ENCODE measurements at regions not wholly inside any gene's neighbourhood (a gene's known extent, or its start where the extent isn't known, plus 50 kb on each side); places are given as distances from the start of the nearest gene placed in this dataset.

DNA sequence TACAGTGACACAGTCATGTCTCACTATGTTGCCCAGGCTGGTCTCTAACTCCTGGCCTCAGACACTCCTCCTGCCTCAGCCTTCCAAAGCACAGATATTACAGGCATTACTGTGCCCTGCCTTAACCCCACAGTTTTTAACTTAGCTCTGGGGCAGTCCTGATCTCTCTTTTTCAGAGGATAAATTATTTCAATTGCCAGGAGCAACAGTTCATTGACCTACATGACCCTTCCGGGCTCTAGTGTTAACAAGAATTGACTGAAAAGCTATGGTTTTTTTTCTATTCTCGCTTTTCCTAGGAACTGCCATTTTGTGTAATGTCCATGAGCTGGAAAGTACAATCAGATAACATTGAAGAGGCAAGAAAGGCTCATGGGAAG lies 92.8 kb downstream of the HNRNPLL start:
- Histone ChIP-seq H3K36me3 (replicated peaks) (no peaks in the 10 kb centered on the region), H3K4me1 (no peaks in the 10 kb centered on the region; the same call in 1 of the 2 replicates), H3K9me3 (no peaks in the 10 kb centered on the region), H3K4me3 (no peak overlapping the region), H3K27me3 (ENCODE audit: low read depth) (no peaks in the 10 kb centered on the region)
- in situ Hi-C loops (cut with MboI; ENCODE audit: low sequenced_read_pairs) = loop anchor here (5.0 kb wide), 1 partner anchor 193 kb away; no protein-coding TSS in a partner anchor
- DNase-seq (ENCODE audit: low spot score in 2 of 2) = no peak

- DNase-seq (ENCODE audit: low spot score in 2 of 2) = peak in 1 of 2 experiments; percentile 23
These were observed 93.3 kb downstream of the HNRNPLL start for GRCh38 chr2:38509314-38509946.

DNA sequence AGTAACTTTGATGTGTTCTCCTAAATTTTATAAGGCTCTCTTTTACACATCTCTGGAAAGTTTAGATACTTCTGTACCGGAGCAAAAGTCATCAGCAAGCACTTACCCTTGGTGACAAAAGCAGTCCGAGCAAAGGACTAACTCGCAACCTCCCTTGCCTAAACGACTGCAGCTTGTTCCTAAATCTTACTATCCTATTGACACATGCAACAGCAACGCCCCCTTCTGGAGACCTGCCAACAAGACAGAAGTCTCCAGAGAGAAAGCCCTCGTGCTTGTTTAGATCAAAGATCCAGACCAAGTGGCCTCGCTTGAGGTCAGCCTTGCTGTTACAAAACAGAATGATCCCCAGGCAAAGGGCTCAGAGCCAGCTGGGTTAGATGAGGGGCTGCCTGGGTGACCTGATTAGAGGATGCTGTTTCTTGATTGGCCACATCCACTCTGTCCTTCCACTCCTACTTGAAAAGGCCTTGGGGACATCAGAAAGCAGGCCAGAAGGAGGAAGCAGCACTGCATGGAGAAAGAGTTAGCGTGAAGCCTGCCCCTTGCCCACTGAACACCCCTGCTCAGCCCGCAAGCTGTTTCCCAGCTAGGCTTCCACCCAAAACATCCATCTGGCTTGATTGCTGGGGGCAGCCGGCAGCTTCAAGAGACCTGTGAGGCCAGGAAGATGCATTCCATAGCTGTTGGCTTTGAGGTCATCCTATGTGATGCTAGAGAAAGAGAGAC lies 94.3 kb downstream of the HNRNPLL start:
- Histone ChIP-seq H3K4me1 (no peaks in the 10 kb centered on the region; the same call in 1 of the 2 replicates), H3K9me3 (no peaks in the 10 kb centered on the region), H3K36me3 (replicated peaks) (no peaks in the 10 kb centered on the region), H3K4me3 (no peak overlapping the region), H3K27me3 (ENCODE audit: low read depth) (no peaks in the 10 kb centered on the region)
- DNase-seq (ENCODE audit: low spot score in 2 of 2) = peak; percentile 85 to 96
- in situ Hi-C loops (cut with MboI; ENCODE audit: low sequenced_read_pairs) = loop anchor here (5.0 kb wide), 1 partner anchor 191 kb away; no protein-coding TSS in a partner anchor

More at GRCh38 chr2:38509314-38509946, 93.3 kb downstream of the HNRNPLL start:
- no peak overlapping the region for H3K4me3 ChIP-seq
- no peaks in the 10 kb centered on the region for H3K36me3 ChIP-seq (replicated peaks)
- no peaks in the 10 kb centered on the region; the same call in 1 of the 2 replicates for H3K4me1 ChIP-seq
- no peaks in the 10 kb centered on the region for H3K9me3 ChIP-seq
- in situ Hi-C loops (cut with MboI; ENCODE audit: low sequenced_read_pairs) = loop anchor here (5.0 kb wide), 1 partner anchor 192 kb away; no protein-coding TSS in a partner anchor
- no peaks in the 10 kb centered on the region for H3K27me3 ChIP-seq (ENCODE audit: low read depth)

DNA sequence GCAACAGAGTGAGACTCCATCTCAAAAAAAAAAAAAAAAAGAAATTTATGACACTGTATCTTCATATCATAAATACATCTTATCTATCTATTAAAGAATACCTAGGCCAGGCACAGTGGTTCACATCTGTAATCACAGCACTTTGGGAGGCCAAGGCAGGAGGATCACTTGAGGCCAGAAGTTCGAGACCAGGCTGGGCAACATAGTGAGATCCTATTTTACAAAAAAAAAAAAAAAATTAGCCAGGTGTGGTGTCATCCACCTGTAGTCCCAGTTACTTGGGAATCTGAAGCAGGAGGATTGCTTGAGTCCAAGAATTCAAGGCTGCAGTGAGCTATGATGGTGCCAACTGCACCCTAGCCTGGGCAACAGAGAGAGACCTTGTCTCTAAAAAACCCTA lies 95.0 kb downstream of the HNRNPLL start:
- Histone ChIP-seq H3K9me3 (no peaks in the 10 kb centered on the region), H3K4me3 (no peak overlapping the region), H3K4me1 (no peaks in the 10 kb centered on the region; the same call in 1 of the 2 replicates), H3K36me3 (replicated peaks) (no peaks in the 10 kb centered on the region), H3K27me3 (ENCODE audit: low read depth) (no peaks in the 10 kb centered on the region)
- in situ Hi-C loops (cut with MboI; ENCODE audit: low sequenced_read_pairs) = loop anchor here (5.0 kb wide), 1 partner anchor 190 kb away; no protein-coding TSS in a partner anchor
- DNase-seq (ENCODE audit: low spot score in 2 of 2) = no peak

- no peaks in the 10 kb centered on the region for H3K27me3 ChIP-seq (ENCODE audit: low read depth)
- no peak overlapping the region for H3K4me3 ChIP-seq
- DNase-seq (ENCODE audit: low spot score in 2 of 2) = no peak
- in situ Hi-C loops (cut with MboI; ENCODE audit: low sequenced_read_pairs) = loop anchor here (5.0 kb wide), 1 partner anchor 188 kb away; no protein-coding TSS in a partner anchor
- no peaks in the 10 kb centered on the region; the same call in 1 of the 2 replicates for H3K4me1 ChIP-seq
- H3K36me3 ChIP-seq (replicated peaks) = no peaks in the 10 kb centered on the region
- no peaks in the 10 kb centered on the region for H3K9me3 ChIP-seq
These were observed 96.9 kb downstream of the HNRNPLL start for GRCh38 chr2:38505779-38506178.

GRCh38 chr2:38504169-38504568 lies 98.6 kb downstream of the HNRNPLL start:
- in situ Hi-C loops (cut with MboI; ENCODE audit: low sequenced_read_pairs) = no loop called here
- no peaks in the 10 kb centered on the region for H3K36me3 ChIP-seq (replicated peaks)
- DNase-seq (ENCODE audit: low spot score in 2 of 2) = no peak
- H3K4me1 ChIP-seq = peaks cover 5% of the 10 kb centered on the region; the same call in 1 of the 2 replicates
- H3K27me3 ChIP-seq (ENCODE audit: low read depth) = no peaks in the 10 kb centered on the region
- H3K9me3 ChIP-seq = no peaks in the 10 kb centered on the region
- H3K4me3 ChIP-seq = no peak overlapping the region

DNA sequence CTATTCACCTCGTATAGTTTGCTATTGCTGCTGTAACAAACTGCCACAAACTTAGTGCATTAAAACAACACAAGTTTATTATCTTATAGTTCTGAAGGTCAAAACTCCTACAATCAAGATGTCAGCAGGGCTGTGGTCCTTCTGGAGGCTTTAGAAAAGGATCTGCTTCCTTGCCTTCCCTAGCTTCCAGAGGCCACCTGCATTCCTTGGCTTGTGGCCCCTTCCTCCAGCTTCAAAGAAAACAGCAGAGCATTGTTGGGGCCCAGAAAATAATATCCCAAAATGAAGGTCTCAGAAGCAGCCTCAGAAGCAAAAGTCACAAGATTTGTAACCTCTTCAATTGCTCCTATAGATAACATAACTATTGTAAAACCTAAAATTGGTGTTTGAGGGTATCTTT lies 100.6 kb downstream of the HNRNPLL start:
- Histone ChIP-seq H3K4me3 (no peak overlapping the region), H3K27me3 (ENCODE audit: low read depth) (no peaks in the 10 kb centered on the region), H3K36me3 (replicated peaks) (no peaks in the 10 kb centered on the region), H3K9me3 (no peaks in the 10 kb centered on the region), H3K4me1 (peaks cover 5% of the 10 kb centered on the region; the same call in 1 of the 2 replicates)
- in situ Hi-C loops (cut with MboI; ENCODE audit: low sequenced_read_pairs) = no loop called here
- DNase-seq (ENCODE audit: low spot score in 2 of 2) = no peak

DNA sequence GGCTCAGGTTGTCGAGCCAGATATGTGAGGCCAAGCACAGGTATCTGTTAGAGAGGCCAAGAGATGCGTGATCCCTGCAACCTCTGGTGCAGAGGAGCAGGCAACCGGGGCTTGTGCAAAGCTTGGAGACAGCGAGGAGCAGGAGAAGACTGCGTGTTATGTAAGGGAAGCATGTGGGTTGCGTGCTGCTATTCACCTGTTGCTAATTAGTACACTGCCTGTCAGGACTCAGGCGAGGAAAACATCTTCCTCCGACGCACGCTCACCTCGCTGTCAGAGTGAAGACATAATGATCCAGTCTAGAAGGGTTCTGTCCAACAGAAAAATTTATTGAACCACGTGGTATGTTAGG lies 102.5 kb downstream of the HNRNPLL start:
- peaks cover 5% of the 10 kb centered on the region; the same call in 1 of the 2 replicates for H3K4me1 ChIP-seq
- in situ Hi-C loops (cut with MboI; ENCODE audit: low sequenced_read_pairs) = no loop called here

DNA sequence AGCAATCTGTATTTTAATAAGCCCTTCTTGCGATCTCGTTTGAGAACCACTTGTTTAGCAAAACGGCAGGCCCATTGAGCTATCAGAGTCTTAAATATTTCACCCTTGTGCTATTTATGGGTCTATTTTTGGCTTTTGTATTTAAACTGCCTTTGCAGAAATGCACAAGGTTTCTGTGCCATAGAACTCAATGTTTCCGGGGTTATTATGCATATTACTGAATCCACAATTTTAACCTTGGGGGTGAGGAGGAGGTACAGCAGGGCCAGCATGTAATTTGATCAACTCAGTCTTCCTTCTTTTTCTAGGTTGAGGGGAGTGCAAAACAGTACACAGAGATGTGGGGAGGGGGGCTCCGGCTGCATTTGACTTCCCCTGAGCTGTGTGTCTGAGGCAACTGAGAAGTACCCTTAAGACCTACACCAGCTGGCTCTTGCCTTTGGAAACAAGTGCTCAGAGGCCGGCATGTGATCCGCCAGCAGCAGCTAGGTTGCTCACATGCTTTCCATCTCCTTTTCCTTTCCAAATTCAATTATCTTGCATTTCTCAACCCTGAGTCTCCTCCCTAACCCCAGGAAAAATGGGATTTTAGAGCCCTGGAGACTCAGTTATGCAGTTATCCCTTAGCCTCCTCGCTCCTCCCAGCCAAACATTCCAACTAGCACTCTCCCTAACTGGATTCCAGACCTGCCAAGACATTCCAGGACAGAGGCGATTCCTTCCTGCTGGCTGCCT lies 103.0 kb downstream of the HNRNPLL start:
- H3K9me3 ChIP-seq = no peaks in the 10 kb centered on the region
- H3K27me3 ChIP-seq (ENCODE audit: low read depth) = no peaks in the 10 kb centered on the region
- peaks cover 5% of the 10 kb centered on the region; the same call in 1 of the 2 replicates for H3K4me1 ChIP-seq
- H3K36me3 ChIP-seq (replicated peaks) = no peaks in the 10 kb centered on the region
- no peak for DNase-seq (ENCODE audit: low spot score in 2 of 2)
- H3K4me3 ChIP-seq = no peak overlapping the region
- in situ Hi-C loops (cut with MboI; ENCODE audit: low sequenced_read_pairs) = no loop called here

More for the DNA sequence above, 102.5 kb downstream of the HNRNPLL start:
- H3K36me3 ChIP-seq (replicated peaks) = no peaks in the 10 kb centered on the region
- no peaks in the 10 kb centered on the region for H3K27me3 ChIP-seq (ENCODE audit: low read depth)
- no peak overlapping the region for H3K4me3 ChIP-seq
- H3K9me3 ChIP-seq = no peaks in the 10 kb centered on the region
- no peak for DNase-seq (ENCODE audit: low spot score in 2 of 2)

- Histone ChIP-seq H3K27me3 (ENCODE audit: low read depth) (no peaks in the 10 kb centered on the region), H3K4me1 (peaks cover 5% of the 10 kb centered on the region; the same call in 1 of the 2 replicates), H3K4me3 (no peak overlapping the region), H3K36me3 (replicated peaks) (no peaks in the 10 kb centered on the region), H3K9me3 (no peaks in the 10 kb centered on the region)
- no peak for DNase-seq (ENCODE audit: low spot score in 2 of 2)
- in situ Hi-C loops (cut with MboI; ENCODE audit: low sequenced_read_pairs) = no loop called here
These were observed 104.7 kb downstream of the HNRNPLL start for GRCh38 chr2:38498045-38498481.

DNA sequence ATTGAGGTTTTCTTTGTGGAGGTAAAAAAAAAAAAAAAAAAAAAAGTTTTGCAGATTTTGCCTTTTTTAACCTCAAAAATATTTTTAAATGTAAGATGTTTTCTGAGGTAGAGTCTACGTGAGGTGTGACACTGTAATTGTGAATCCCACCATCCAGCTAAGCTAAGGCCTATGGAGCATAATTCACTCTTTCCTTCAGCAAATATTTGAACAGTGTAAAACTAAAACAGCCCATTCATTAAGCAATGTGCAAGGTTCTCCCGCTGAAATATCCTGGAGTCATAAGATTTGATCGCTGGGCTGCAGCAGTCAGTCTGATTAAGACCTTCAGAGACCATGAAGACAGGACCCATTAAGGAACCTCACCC lies 105.1 kb downstream of the HNRNPLL start:
- in situ Hi-C loops (cut with MboI; ENCODE audit: low sequenced_read_pairs) = no loop called here
- Histone ChIP-seq H3K9me3 (no peaks in the 10 kb centered on the region), H3K27me3 (ENCODE audit: low read depth) (no peaks in the 10 kb centered on the region), H3K4me1 (peaks cover 5% of the 10 kb centered on the region; the same call in 1 of the 2 replicates), H3K36me3 (replicated peaks) (no peaks in the 10 kb centered on the region), H3K4me3 (no peak overlapping the region)
- no peak for DNase-seq (ENCODE audit: low spot score in 2 of 2)

DNA sequence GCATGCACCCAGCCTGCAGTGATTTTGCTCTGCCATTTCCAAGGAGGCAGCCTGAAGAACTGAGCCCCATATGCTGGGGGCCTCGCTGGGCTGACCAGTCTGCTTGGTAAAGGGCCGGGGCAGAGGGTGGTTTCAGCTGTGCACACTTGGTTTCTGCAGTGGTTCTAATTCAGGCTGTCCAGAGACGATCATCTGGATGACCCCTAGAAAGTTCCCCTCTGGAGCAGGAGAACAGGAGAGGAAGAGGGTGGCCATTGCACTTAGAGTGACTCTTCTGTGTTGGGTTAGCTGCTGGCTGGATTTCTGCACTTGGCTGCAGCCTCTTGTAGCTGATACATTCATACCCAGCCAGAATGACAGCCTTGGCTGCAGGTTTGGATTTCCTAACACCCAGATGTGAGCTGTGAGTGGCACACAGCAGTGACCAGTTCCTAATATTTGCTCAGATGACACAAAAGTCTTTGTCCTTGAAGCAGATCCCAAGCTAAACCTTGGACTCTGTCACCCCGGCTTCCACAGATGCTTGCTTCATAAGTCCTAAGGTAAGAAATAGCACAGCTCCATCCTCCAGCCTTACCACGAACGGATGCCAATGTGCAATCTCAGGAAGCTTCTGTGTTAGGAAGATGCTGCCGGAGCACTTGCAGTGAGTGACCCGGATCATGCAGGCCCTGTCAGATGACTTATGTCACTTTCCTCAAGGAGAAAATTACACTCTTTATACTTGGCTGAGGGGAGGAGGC lies 105.6 kb downstream of the HNRNPLL start:
- peaks cover 5% of the 10 kb centered on the region; the same call in 1 of the 2 replicates for H3K4me1 ChIP-seq
- H3K4me3 ChIP-seq = no peak overlapping the region
- no peaks in the 10 kb centered on the region for H3K9me3 ChIP-seq
- in situ Hi-C loops (cut with MboI; ENCODE audit: low sequenced_read_pairs) = no loop called here
- no peak for DNase-seq (ENCODE audit: low spot score in 2 of 2)
- H3K36me3 ChIP-seq (replicated peaks) = no peaks in the 10 kb centered on the region
- H3K27me3 ChIP-seq (ENCODE audit: low read depth) = no peaks in the 10 kb centered on the region

DNA sequence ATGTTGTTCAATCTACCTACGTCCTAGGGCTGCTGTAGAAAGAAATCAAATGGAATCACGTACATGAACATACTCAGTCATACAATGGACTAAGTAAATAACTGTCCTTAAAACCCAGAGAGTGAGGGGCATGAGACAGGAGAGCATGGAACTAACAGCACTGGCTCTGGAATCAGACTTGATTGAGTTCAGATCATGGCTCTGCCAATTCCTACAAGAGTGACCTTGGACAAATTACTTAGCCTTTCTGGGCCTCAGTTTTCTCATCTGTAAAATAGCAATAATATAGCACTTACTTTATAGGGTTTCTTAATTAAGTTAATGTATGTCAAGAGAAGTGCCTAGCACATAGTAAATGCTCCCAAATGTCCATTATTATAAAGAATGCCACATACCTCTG lies 106.8 kb downstream of the HNRNPLL start:
- Histone ChIP-seq H3K9me3 (no peaks in the 10 kb centered on the region), H3K4me3 (no peak overlapping the region), H3K36me3 (replicated peaks) (no peaks in the 10 kb centered on the region), H3K27me3 (ENCODE audit: low read depth) (no peaks in the 10 kb centered on the region), H3K4me1 (peaks cover 5% of the 10 kb centered on the region; the same call in 1 of the 2 replicates)
- in situ Hi-C loops (cut with MboI; ENCODE audit: low sequenced_read_pairs) = no loop called here
- DNase-seq (ENCODE audit: low spot score in 2 of 2) = no peak
